ENCODE measurements at regions not wholly inside any gene's neighbourhood (a gene's known extent, or its start where the extent isn't known, plus 50 kb on each side); places are given as distances from the start of the nearest gene placed in this dataset.

DNA sequence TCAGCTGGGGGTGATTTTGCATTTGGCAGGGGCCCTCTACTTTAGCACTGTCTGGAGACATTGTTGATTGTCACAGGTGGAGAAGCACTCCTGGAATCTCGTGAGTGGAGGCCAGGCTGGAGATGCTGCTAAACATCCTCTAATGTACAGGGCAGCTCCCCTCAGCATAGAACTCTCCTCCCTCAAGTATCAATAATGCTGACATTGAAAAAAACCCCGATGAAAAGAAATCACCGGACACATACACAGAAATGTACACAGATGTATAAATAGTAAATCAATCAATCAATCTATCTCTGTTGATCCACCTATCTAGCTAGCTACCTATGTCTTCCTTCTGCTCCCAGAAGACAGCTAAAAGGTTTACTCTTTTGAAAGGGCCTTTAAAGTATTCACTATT is 89.4 kb upstream of the KCNJ15 start:
- Histone ChIP-seq H3K4me1 (peaks cover 16 to 23% of the 10 kb centered on the region in 2 donors), H3K4me3 (no peak overlapping the region), H3K27me3 (no peaks in the 10 kb centered on the region), H3K27ac (no peak overlapping the region), H3K9me3 (no peaks in the 10 kb centered on the region), H3K36me3 (no peaks in the 10 kb centered on the region)
- no peak for DNase-seq
- no peak for ATAC-seq
- TF ChIP-seq, protein P1, sequence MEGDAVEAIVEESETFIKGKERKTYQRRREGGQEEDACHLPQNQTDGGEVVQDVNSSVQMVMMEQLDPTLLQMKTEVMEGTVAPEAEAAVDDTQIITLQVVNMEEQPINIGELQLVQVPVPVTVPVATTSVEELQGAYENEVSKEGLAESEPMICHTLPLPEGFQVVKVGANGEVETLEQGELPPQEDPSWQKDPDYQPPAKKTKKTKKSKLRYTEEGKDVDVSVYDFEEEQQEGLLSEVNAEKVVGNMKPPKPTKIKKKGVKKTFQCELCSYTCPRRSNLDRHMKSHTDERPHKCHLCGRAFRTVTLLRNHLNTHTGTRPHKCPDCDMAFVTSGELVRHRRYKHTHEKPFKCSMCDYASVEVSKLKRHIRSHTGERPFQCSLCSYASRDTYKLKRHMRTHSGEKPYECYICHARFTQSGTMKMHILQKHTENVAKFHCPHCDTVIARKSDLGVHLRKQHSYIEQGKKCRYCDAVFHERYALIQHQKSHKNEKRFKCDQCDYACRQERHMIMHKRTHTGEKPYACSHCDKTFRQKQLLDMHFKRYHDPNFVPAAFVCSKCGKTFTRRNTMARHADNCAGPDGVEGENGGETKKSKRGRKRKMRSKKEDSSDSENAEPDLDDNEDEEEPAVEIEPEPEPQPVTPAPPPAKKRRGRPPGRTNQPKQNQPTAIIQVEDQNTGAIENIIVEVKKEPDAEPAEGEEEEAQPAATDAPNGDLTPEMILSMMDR (IDR thresholded peaks at IDR 0.05): no peak
- intact Hi-C loops (cut with DNase I): loop anchor here in 1 of 2 donors (5.0 kb wide), 1 partner anchor 190 kb away; no protein-coding TSS in a partner anchor

DNA sequence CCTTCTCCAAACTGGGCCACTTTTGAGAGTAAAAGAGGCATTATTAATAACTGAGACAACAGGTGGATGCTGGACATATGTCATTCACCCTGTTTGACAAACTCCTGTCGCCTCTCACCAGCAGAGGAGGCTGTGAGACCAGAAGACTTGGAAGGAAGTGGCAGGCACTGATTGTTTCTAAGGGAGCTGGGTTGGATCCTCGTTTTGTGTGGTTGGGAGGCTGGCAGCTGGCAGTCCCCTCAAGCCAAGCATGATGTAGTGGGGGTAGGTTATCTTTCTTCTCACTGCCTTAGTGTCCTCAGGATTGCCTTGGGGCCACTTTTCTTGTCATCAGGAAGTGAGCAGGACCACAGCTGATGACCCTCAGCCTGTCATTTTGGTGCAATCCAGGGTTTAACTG is 86.5 kb upstream of the KCNJ15 start:
- peak; percentile 83 for ATAC-seq
- intact Hi-C loops (cut with DNase I): no loop called here
- TF ChIP-seq, protein P1 (IDR thresholded peaks at IDR 0.05): peak; percentile 34 to 57
- no peaks in the 10 kb centered on the region for H3K36me3 ChIP-seq
- peak in 2 of 4 donors; percentile 33 to 58 for DNase-seq
- H3K27ac ChIP-seq: peak overlapping the region in 1 of 2 donors; percentile 49
- H3K4me3 ChIP-seq: no peak overlapping the region
- H3K4me1 ChIP-seq: peaks cover 16 to 23% of the 10 kb centered on the region in 2 donors
- H3K27me3 ChIP-seq: no peaks in the 10 kb centered on the region
- H3K9me3 ChIP-seq: no peaks in the 10 kb centered on the region

DNA sequence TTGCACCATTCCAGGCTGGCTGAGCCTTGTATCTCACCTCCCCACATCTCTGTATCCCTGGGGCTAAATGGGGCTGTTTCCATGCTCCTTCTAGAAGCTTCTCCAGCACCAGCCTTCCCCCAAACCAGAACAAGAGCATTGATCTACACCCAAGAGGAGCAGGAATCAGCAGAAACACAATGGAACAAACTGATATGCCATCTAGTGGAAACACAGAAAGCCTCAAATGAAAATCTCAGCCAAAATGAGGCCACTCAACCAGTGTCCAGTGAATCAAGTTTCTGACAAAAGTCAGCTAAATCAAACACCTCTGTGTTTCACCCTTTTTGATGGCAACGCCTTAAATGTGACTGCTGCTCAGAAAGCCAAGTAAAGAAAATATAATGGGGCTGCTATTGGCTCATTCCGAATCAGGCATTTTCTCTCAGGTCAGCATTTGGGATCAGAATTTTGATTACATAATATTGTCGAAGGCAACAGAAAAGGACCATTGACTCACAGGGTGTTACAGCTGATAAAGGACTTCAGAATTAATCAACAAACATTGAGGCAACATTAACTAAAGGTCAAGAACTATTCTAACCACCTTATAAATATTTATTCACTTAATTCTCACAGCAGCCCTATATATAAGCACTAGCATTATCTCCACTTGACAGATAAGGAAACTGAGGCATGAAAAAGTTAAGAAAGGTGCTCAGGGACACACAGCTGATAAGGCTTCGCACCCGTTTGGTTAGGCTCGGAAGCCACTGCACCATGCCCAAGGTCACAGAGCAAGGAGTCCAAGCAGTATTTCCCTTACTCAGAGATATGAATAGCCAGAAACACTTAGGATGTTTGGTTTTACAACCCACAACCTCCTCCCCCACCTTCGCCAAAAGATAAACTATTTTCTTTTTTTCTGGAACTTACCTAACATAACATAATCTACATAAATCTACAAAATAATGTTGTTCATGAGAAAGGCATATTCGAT is 85.8 kb upstream of the KCNJ15 start:
- ATAC-seq: peak; percentile 72
- Histone ChIP-seq H3K27ac (peak overlapping the region; percentile 49 to 64), H3K36me3 (no peaks in the 10 kb centered on the region), H3K4me1 (peaks cover 16 to 20% of the 10 kb centered on the region in 2 donors), H3K27me3 (no peaks in the 10 kb centered on the region), H3K9me3 (no peaks in the 10 kb centered on the region), H3K4me3 (no peak overlapping the region)
- DNase-seq: no peak
- TF ChIP-seq, protein P1 (IDR thresholded peaks at IDR 0.05): no peak
- intact Hi-C loops (cut with DNase I): no loop called here

DNA sequence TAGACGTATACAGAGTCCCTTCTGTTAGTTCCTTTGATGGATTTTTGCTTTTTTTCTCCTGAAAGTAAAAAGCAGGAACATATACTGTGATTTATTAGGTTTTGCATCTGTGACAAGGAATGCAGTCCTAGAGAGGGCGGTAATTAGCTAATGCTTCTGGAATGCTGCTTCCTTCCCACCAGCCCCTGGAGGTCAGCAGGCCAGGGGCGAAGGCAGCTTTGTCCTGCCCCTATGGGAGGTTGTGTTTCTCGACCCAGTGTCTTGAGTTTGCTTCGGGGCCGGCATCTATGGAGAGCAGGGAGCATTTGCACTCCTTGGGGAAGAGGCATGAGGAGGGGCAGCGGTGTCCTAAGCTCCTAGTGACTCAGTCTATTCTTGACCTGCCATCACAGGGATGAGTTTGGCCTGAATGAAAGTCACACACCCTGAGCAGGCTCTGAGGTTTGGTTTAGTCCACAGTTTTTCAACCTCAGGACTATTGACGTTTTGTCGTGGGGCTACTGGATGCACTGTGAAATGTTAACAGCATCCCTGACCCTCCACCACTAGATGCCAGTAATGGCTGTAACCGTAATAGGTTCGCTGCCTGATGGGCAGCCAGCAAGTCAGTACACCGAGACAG is 85.0 kb upstream of the KCNJ15 start:
- DNase-seq (peak in 1 of 4 donors; percentile 50), ATAC-seq (peak; percentile 44)
- Histone ChIP-seq H3K9me3 (no peaks in the 10 kb centered on the region), H3K36me3 (no peaks in the 10 kb centered on the region), H3K27me3 (no peaks in the 10 kb centered on the region), H3K4me1 (peaks cover 16 to 20% of the 10 kb centered on the region in 2 donors), H3K27ac (peak overlapping the region; percentile 49 to 64), H3K4me3 (no peak overlapping the region)
- TF ChIP-seq, protein P1 (IDR thresholded peaks at IDR 0.05): no peak
- intact Hi-C loops (cut with DNase I): no loop called here

Data from left lung (tissue), 4 donors.